ENCODE measurements at regions not wholly inside any gene's neighbourhood (a gene's known extent, or its start where the extent isn't known, plus 50 kb on each side); places are given as distances from the start of the nearest gene placed in this dataset.

DNA sequence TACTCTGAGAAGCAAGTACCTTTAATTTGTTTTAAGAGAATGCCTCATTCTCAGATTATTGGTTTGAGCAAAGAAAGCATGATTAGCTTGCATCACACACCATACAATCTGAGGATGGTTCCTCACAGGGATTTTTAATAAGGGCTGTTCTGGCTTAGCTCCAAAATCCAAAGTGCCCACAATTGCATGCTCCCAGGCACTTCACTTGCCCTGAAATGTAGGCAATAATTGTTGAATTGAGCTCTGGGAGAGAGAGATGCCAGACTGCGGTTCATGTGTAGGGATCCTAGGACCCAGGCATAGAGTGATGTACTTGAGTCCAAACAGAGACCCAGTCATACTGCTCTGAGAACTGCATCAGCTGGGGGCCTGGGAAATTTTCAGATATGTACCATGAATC lies 358.4 kb upstream of the CXorf51B start (continued):
- TF ChIP-seq, protein P1, sequence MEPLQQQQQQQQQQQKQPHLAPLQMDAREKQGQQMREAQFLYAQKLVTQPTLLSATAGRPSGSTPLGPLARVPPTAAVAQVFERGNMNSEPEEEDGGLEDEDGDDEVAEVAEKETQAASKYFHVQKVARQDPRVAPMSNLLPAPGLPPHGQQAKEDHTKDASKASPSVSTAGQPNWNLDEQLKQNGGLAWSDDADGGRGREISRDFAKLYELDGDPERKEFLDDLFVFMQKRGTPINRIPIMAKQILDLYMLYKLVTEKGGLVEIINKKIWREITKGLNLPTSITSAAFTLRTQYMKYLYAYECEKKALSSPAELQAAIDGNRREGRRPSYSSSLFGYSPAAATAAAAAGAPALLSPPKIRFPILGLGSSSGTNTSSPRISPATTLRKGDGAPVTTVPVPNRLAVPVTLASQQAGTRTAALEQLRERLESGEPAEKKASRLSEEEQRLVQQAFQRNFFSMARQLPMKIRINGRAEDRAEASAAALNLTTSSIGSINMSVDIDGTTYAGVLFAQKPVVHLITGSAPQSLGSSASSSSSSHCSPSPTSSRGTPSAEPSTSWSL (CRISPR knock-in tag; IDR thresholded peaks at IDR 0.05; ENCODE audit: borderline replicate concordance): no peak
- no peak for TF ChIP-seq PHF20 (IDR thresholded peaks at IDR 0.05; ENCODE audit: partially characterized antibody)
- no peak for TF ChIP-seq ZNF124 (CRISPR knock-in tag; IDR thresholded peaks at IDR 0.05)
- no peak for TF ChIP-seq ZKSCAN3 (CRISPR knock-in tag; IDR thresholded peaks at IDR 0.05)
- no peak for TF ChIP-seq TRIM28 (IDR thresholded peaks at IDR 0.05)
- TF ChIP-seq NCOR1 (IDR thresholded peaks at IDR 0.05): no peak
- no peak for TF ChIP-seq MAZ (CRISPR knock-in tag; conservative IDR thresholded peaks at IDR 0.05 in 1 of 2, IDR thresholded peaks at IDR 0.05 in 1 of 2)

DNA sequence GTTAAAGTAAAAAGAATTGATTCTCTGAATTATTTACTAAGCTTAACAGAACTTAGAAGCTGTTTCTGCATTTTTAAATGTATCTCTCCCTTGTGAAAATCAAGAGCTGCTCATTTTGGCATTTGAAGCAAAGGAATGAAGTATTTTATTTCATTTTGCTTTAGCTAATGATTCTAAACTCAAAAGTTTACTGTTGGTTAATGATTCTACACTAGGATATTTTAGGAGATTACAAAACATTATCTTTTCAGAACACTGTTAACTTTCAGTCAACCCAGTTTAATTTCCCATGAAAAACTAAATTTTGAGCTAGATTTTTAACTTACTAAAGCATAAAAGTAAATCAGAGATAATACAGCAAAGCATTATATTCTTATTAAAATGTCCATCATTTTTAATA lies 355.2 kb upstream of the CXorf51B start:
- FAIRE-seq (no peak), DNase-seq (ENCODE audit: extremely low read depth in 1 of 4, low spot score in 3 of 4) (no peak), ATAC-seq (no peak)
- no peak overlapping the region for H3K4me2 ChIP-seq (ENCODE audit: insufficient read depth, low read length)
- no peaks in the 10 kb centered on the region for H4K20me1 ChIP-seq (replicated peaks; ENCODE audit: control insufficient read depth, insufficient read depth, low read length)
- intact Hi-C loops (cut with micrococcal nuclease) (no loop called here), in situ Hi-C loops (cut with MboI) (no loop called here)
- no peak overlapping the region for H3K9ac ChIP-seq (ENCODE audit: insufficient read depth in 1 of 2, low read depth in 2 of 2, low read length in 2 of 2)
- no peaks in the 10 kb centered on the region for H3K9me1 ChIP-seq (ENCODE audit: control insufficient read depth, insufficient read depth, low read length)
- TF ChIP-seq, protein P2, sequence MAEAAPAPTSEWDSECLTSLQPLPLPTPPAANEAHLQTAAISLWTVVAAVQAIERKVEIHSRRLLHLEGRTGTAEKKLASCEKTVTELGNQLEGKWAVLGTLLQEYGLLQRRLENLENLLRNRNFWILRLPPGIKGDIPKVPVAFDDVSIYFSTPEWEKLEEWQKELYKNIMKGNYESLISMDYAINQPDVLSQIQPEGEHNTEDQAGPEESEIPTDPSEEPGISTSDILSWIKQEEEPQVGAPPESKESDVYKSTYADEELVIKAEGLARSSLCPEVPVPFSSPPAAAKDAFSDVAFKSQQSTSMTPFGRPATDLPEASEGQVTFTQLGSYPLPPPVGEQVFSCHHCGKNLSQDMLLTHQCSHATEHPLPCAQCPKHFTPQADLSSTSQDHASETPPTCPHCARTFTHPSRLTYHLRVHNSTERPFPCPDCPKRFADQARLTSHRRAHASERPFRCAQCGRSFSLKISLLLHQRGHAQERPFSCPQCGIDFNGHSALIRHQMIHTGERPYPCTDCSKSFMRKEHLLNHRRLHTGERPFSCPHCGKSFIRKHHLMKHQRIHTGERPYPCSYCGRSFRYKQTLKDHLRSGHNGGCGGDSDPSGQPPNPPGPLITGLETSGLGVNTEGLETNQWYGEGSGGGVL (CRISPR knock-in tag; IDR thresholded peaks at IDR 0.05): no peak
- TF ChIP-seq CREBBP (IDR thresholded peaks at IDR 0.05; ENCODE audit: low read depth, low read length) (no peak), ZBTB7A (IDR thresholded peaks at IDR 0.05; ENCODE audit: borderline replicate concordance, control insufficient read depth, low read depth, low read length) (no peak), ASH1L (IDR thresholded peaks at IDR 0.05; ENCODE audit: borderline replicate concordance, low read depth, partially characterized antibody) (no peak), GABPA (tag; conservative IDR thresholded peaks at IDR 0.05; ENCODE audit: low read depth) (no peak), DACH1 (IDR thresholded peaks at IDR 0.05; ENCODE audit: partially characterized antibody) (no peak)
- TF ChIP-seq, protein P3, sequence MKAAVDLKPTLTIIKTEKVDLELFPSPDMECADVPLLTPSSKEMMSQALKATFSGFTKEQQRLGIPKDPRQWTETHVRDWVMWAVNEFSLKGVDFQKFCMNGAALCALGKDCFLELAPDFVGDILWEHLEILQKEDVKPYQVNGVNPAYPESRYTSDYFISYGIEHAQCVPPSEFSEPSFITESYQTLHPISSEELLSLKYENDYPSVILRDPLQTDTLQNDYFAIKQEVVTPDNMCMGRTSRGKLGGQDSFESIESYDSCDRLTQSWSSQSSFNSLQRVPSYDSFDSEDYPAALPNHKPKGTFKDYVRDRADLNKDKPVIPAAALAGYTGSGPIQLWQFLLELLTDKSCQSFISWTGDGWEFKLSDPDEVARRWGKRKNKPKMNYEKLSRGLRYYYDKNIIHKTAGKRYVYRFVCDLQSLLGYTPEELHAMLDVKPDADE (conservative IDR thresholded peaks at IDR 0.05; ENCODE audit: control insufficient read depth, low read depth, low read length): no peak
- H3K79me2 ChIP-seq (ENCODE audit: control insufficient read depth, insufficient read depth, low read length): no peaks in the 10 kb centered on the region
- no peak overlapping the region for H3K4me3 ChIP-seq
- H3K9me3 ChIP-seq (replicated peaks; ENCODE audit: control insufficient read depth, insufficient read depth, low read depth, low read length): no peaks in the 10 kb centered on the region
- H3K36me3 ChIP-seq (ENCODE audit: control insufficient read depth, insufficient read depth, low read length): no peaks in the 10 kb centered on the region
- ChIA-PET POLR2A (no interaction called here), CTCF (ENCODE audit: low intra/inter-chr PET ratio) (no interaction called here)
- no peaks in the 10 kb centered on the region for H3K4me1 ChIP-seq (replicated peaks in 1 of 2; ENCODE audit: control insufficient read depth in 2 of 2, insufficient read depth in 2 of 2, low read length in 2 of 2)
- H3K27ac ChIP-seq (ENCODE audit: extremely low read depth, low read depth, low read length): no peak overlapping the region
- no TSS peak for BruUV-seq (replicated peaks)
- H3K27me3 ChIP-seq (ENCODE audit: control insufficient read depth in 2 of 2, insufficient read depth in 2 of 2, low read length in 2 of 2): no peaks in the 10 kb centered on the region
- H2AFZ ChIP-seq (ENCODE audit: low read depth, low read length): no peak overlapping the region

Data from K562 (cell line).